ENCODE measurements at regions not wholly inside any gene's neighbourhood (a gene's known extent, or its start where the extent isn't known, plus 50 kb on each side); places are given as distances from the start of the nearest gene placed in this dataset.

GRCh38 chr2:138115666-138116065 lies 151.4 kb downstream of the HNMT start:
- no peak for TF ChIP-seq CTCF (IDR thresholded peaks at IDR 0.05)
- no peak for TF ChIP-seq POLR2A (IDR thresholded peaks at IDR 0.05)

Measured in adrenal gland (tissue), 5 donors.